ENCODE measurements at regions not wholly inside any gene's neighbourhood (a gene's known extent, or its start where the extent isn't known, plus 50 kb on each side); places are given as distances from the start of the nearest gene placed in this dataset.

GRCh38 chr2:46827274-46828134 lies 88.1 kb downstream of the MCFD2 start:
- no peak overlapping the region for H3K4me3 ChIP-seq (ENCODE audit: control insufficient read depth, low read depth, low read length)
- TF ChIP-seq CTCF (IDR thresholded peaks at IDR 0.05; ENCODE audit: control insufficient read depth, insufficient read depth, low read depth, low read length, missing control alignments), result no peak
- DNase-seq (ENCODE audit: low read depth), result peak; percentile 65

- H3K4me3 ChIP-seq (ENCODE audit: control insufficient read depth, low read depth, low read length), result no peak overlapping the region
- no peak for TF ChIP-seq CTCF (IDR thresholded peaks at IDR 0.05; ENCODE audit: control insufficient read depth, insufficient read depth, low read depth, low read length, missing control alignments)
- no peak for DNase-seq (ENCODE audit: low read depth)
These were observed 88.9 kb downstream of the MCFD2 start for GRCh38 chr2:46826569-46827245.

GRCh38 chr2:46825939-46826568 lies 89.6 kb downstream of the MCFD2 start:
- peak; percentile 87 for DNase-seq (ENCODE audit: low read depth)
- H3K4me3 ChIP-seq (ENCODE audit: control insufficient read depth, low read depth, low read length), result no peak overlapping the region
- TF ChIP-seq CTCF (IDR thresholded peaks at IDR 0.05; ENCODE audit: control insufficient read depth, insufficient read depth, low read depth, low read length, missing control alignments), result no peak

GRCh38 chr2:46825231-46825938 lies 90.2 kb downstream of the MCFD2 start:
- no peak overlapping the region for H3K4me3 ChIP-seq (ENCODE audit: control insufficient read depth, low read depth, low read length)
- TF ChIP-seq CTCF (IDR thresholded peaks at IDR 0.05; ENCODE audit: control insufficient read depth, insufficient read depth, low read depth, low read length, missing control alignments), result no peak
- no peak for DNase-seq (ENCODE audit: low read depth)

- H3K4me3 ChIP-seq (ENCODE audit: control insufficient read depth, low read depth, low read length), result no peak overlapping the region
- no peak for DNase-seq (ENCODE audit: low read depth)
- TF ChIP-seq CTCF (IDR thresholded peaks at IDR 0.05; ENCODE audit: control insufficient read depth, insufficient read depth, low read depth, low read length, missing control alignments), result no peak
These were observed 91.0 kb downstream of the MCFD2 start for GRCh38 chr2:46824611-46825010.

GRCh38 chr2:46821600-46821999 lies 94.0 kb downstream of the MCFD2 start:
- H3K4me3 ChIP-seq (ENCODE audit: control insufficient read depth, low read depth, low read length), result no peak overlapping the region
- no peak for DNase-seq (ENCODE audit: low read depth)
- TF ChIP-seq CTCF (IDR thresholded peaks at IDR 0.05; ENCODE audit: control insufficient read depth, insufficient read depth, low read depth, low read length, missing control alignments), result no peak
